OCI-LY3 (cell line): ENCODE measurements at regions not wholly inside any gene's neighbourhood (a gene's known extent, or its start where the extent isn't known, plus 50 kb on each side); places are given as distances from the start of the nearest gene placed in this dataset.

Source experiments
- H2AFZ ChIP-seq: fragments of 200-600, 300-600 bp; shearing (Covaris generic); 2 replicates; pipeline ENCODE4 v1.6.0; 2014; ENCODE audit warnings: antibody characterized with exemption, low read depth, low read length
- H3K27ac ChIP-seq: fragments of 200-600, 300-600 bp; sonication (generic); 2 replicates; pipeline ENCODE4 v1.5.1; 2014; ENCODE audit warnings: mild to moderate bottlenecking, low read length, moderate library complexity, mixed read lengths
- H3K27me3 ChIP-seq: fragments of 200-600, 300-600 bp; sonication (generic); 2 replicates; pipeline ENCODE4 v1.6.1; 2014; ENCODE audit warnings: low read depth, low read length, mixed read lengths
- H3K36me3 ChIP-seq: fragments of 200-600, 300-600 bp; sonication (generic); replicated peaks from 2 replicates; pipeline ENCODE3; 2014; ENCODE audit warnings: low read depth, low read length, mixed read lengths
- H3K4me1 ChIP-seq: fragments of 300-600, 200-600 bp; sonication (generic); 2 replicates; pipeline ENCODE4 v1.6.1; 2014; ENCODE audit warnings: low read length, mixed read lengths
- H3K4me2 ChIP-seq: fragments of 200-600, 300-600 bp; sonication (generic); 2 replicates; pipeline ENCODE4 v1.6.1; 2014; ENCODE audit warnings: low read length, mixed read lengths
- H3K4me3 ChIP-seq: fragments of 300-600, 200-600 bp; sonication (generic); 2 replicates; pipeline ENCODE4 v1.5.1; 2014; ENCODE audit warnings: antibody characterized with exemption, mild to moderate bottlenecking, low read length, moderate library complexity
- H3K79me2 ChIP-seq: fragments of 300-600, 200-600 bp; shearing (Covaris generic); 2 replicates; pipeline ENCODE4 v1.6.1; 2014; ENCODE audit warnings: mild to moderate bottlenecking, low read length, mixed read lengths
- H3K9ac ChIP-seq: fragments of 300-600, 200-600 bp; shearing (Covaris generic); 2 replicates; pipeline ENCODE4 v1.6.0; 2014; ENCODE audit warnings: mild to moderate bottlenecking, low read length, moderate library complexity
- H3K9me3 ChIP-seq: fragments of 200-600, 300-600 bp; shearing (Covaris generic); 2 replicates; pipeline ENCODE4 v1.6.1; 2014; ENCODE audit warnings: low read length, mixed read lengths; ENCODE audit not compliant: insufficient read depth
- H4K20me1 ChIP-seq: fragments of 200-600, 300-600 bp; sonication (generic); 2 replicates; pipeline ENCODE4 v1.6.1; 2016; ENCODE audit warnings: low read length, mixed read lengths; ENCODE audit not compliant: insufficient read depth
- CTCF ChIP-seq: fragments of 200-600, 300-600 bp; sonication (generic); IDR thresholded peaks from 2 replicates; pipeline ENCODE4 v1.5.1; 2014; ENCODE audit warnings: antibody characterized with exemption, low read length, low read depth
- EZH2phosphoT487 ChIP-seq: fragments of 200-600 bp; shearing (Covaris generic); IDR thresholded peaks from 2 replicates; pipeline ENCODE4 v1.6.1; 2018; ENCODE audit warnings: antibody characterized with exemption, mixed run types, low read depth

GRCh38 chr2:236464140-236464539, 105.5 kb upstream of the ACKR3 start:
- Histone ChIP-seq H2AFZ (no peak overlapping the region), H3K4me3 (no peak overlapping the region), H3K27ac (no peak overlapping the region), H3K27me3 (no peaks in the 10 kb centered on the region), H3K79me2 (no peaks in the 10 kb centered on the region), H3K4me1 (no peaks in the 10 kb centered on the region), H3K9ac (no peak overlapping the region), H3K4me2 (no peak overlapping the region), H3K36me3 (no peaks in the 10 kb centered on the region), H4K20me1 (no peaks in the 10 kb centered on the region), H3K9me3 (no peaks in the 10 kb centered on the region)
- TF ChIP-seq CTCF (no peak), EZH2phosphoT487 (no peak)

GRCh38 chr2:236472720-236473495, 96.7 kb upstream of the ACKR3 start:
- Histone ChIP-seq H3K27ac (no peak overlapping the region), H3K4me2 (no peak overlapping the region), H4K20me1 (no peaks in the 10 kb centered on the region), H3K4me3 (no peak overlapping the region), H3K4me1 (no peaks in the 10 kb centered on the region), H3K9me3 (no peaks in the 10 kb centered on the region), H3K9ac (no peak overlapping the region), H3K36me3 (no peaks in the 10 kb centered on the region), H3K27me3 (no peaks in the 10 kb centered on the region), H2AFZ (no peak overlapping the region), H3K79me2 (no peaks in the 10 kb centered on the region)
- TF ChIP-seq CTCF: no peak
- TF ChIP-seq EZH2phosphoT487: no peak

- no peak for TF ChIP-seq CTCF
- TF ChIP-seq EZH2phosphoT487: no peak
- Histone ChIP-seq H3K9ac (no peak overlapping the region), H3K4me1 (no peaks in the 10 kb centered on the region), H3K4me2 (no peak overlapping the region), H3K27me3 (no peaks in the 10 kb centered on the region), H2AFZ (no peak overlapping the region), H4K20me1 (no peaks in the 10 kb centered on the region), H3K79me2 (no peaks in the 10 kb centered on the region), H3K27ac (no peak overlapping the region), H3K36me3 (no peaks in the 10 kb centered on the region), H3K4me3 (no peak overlapping the region), H3K9me3 (no peaks in the 10 kb centered on the region)
Measured at GRCh38 chr2:236473691-236474090, 95.9 kb upstream of the ACKR3 start.

- H3K79me2 ChIP-seq: no peaks in the 10 kb centered on the region
- H3K4me3 ChIP-seq: no peak overlapping the region
- no peaks in the 10 kb centered on the region for H3K36me3 ChIP-seq
- no peaks in the 10 kb centered on the region for H3K27me3 ChIP-seq
- TF ChIP-seq EZH2phosphoT487 (no peak), CTCF (no peak)
- no peak overlapping the region for H3K4me2 ChIP-seq
- no peaks in the 10 kb centered on the region for H3K4me1 ChIP-seq
- H3K27ac ChIP-seq: no peak overlapping the region
- H2AFZ ChIP-seq: no peak overlapping the region
- H3K9ac ChIP-seq: no peak overlapping the region
- H4K20me1 ChIP-seq: no peaks in the 10 kb centered on the region
- H3K9me3 ChIP-seq: peaks cover 6% of the 10 kb centered on the region; the same call in 1 of the 2 replicates
Measured at GRCh38 chr2:236479814-236480213, 89.8 kb upstream of the ACKR3 start.
